SK-N-SH (cell line): ENCODE measurements at regions not wholly inside any gene's neighbourhood (a gene's known extent, or its start where the extent isn't known, plus 50 kb on each side); places are given as distances from the start of the nearest gene placed in this dataset.

Experiments used
- CTCF ChIA-PET: fragments of 300-600, 350-600 bp; formaldehyde crosslinking; extraction: SDS; loops from one replicate; lab custom pipeline; 2021; lab: Yijun Ruan, JAX
- POLR2A ChIA-PET: fragments of 350-600 bp; sonication (Branson Sonifier 250); formaldehyde crosslinking; extraction: SDS; loops from one replicate; lab custom pipeline; 2020; ENCODE audit warnings: antibody characterized with exemption, inconsistent platforms; lab: Yijun Ruan, JAX
- DNase-seq: peaks from one replicate; pipeline ENCODE4 v3.0.0; 2012
- H2AFZ ChIP-seq: fragments of 200-600 bp; sonication (generic); 2 replicates; pipeline ENCODE4 v1.8.1; 2016; ENCODE audit warnings: antibody characterized with exemption, mild to moderate bottlenecking, low read depth
- H3F3A ChIP-seq: fragments of 200-600 bp; sonication (generic); replicated peaks from 2 replicates; pipeline ENCODE3; 2016; ENCODE audit warnings: antibody characterized with exemption, mild to moderate bottlenecking; ENCODE audit not compliant: insufficient read depth
- H3K27ac ChIP-seq, 2 experiments: fragments of 200-500 bp in 1 of 2; fragments of 200-600 bp in 1 of 2; sonication (Bioruptor generic) in 1 of 2; sonication (generic), shearing (Covaris generic) in 1 of 2; 2 replicates each; pipeline versions ENCODE4 v1.5.1 to v1.6.1; 2014 to 2016; ENCODE audit warnings: low read depth in 2 of 2, inconsistent platforms in 1 of 2, low read length in 1 of 2, mild to moderate bottlenecking in 1 of 2, mixed read lengths in 1 of 2
- H3K27me3 ChIP-seq: fragments of 200-600 bp; sonication (generic), shearing (Covaris generic); 2 replicates; pipeline ENCODE4 v1.6.1; 2016; ENCODE audit warnings: mixed run types; ENCODE audit not compliant: insufficient read depth
- H3K36me3 ChIP-seq, 2 experiments: fragments of 200-500 bp in 1 of 2; fragments of 200-600 bp in 1 of 2; sonication (Bioruptor generic) in 1 of 2; sonication (generic) in 1 of 2; replicated peaks in 1 of 2; 2 replicates each; pipeline versions ENCODE3 to v1.5.1; 2014 to 2016; ENCODE audit warnings: low read length in 1 of 2, mild to moderate bottlenecking in 1 of 2; ENCODE audit not compliant: insufficient read depth in 2 of 2, control insufficient read depth in 1 of 2
- H3K4me1 ChIP-seq, 2 experiments: fragments of 200-500 bp in 1 of 2; fragments of 200-600 bp in 1 of 2; sonication (Bioruptor generic) in 1 of 2; sonication (generic), shearing (Covaris generic) in 1 of 2; 2 replicates each; pipeline versions ENCODE4 v1.5.1 to v1.6.1; 2014 to 2016; ENCODE audit warnings: low read depth in 1 of 2, low read length in 1 of 2, mixed run types in 1 of 2; ENCODE audit not compliant: insufficient read depth in 2 of 2, control insufficient read depth in 1 of 2
- H3K4me2 ChIP-seq: fragments of 200-600 bp; sonication (generic), shearing (Covaris generic); 2 replicates; pipeline ENCODE4 v1.6.1; 2017; ENCODE audit warnings: mixed run types
- H3K4me3 ChIP-seq, 2 experiments: fragments of 200-500 bp in 1 of 2; fragments of 200-600 bp in 1 of 2; sonication (Bioruptor generic) in 1 of 2; sonication (generic), shearing (Covaris generic) in 1 of 2; 2 replicates each; pipeline versions ENCODE4 v1.5.1 to v1.8.1; 2014 to 2016; ENCODE audit warnings: low read depth in 2 of 2, inconsistent platforms in 1 of 2, low read length in 1 of 2, mild to moderate bottlenecking in 1 of 2, mixed read lengths in 1 of 2, moderate library complexity in 1 of 2
- H3K79me2 ChIP-seq: fragments of 200-600 bp; sonication (generic); 2 replicates; pipeline ENCODE4 v1.8.1; 2017; ENCODE audit warnings: mild to moderate bottlenecking; ENCODE audit not compliant: insufficient read depth
- H3K9ac ChIP-seq: fragments of 200-600 bp; sonication (generic); 2 replicates; pipeline ENCODE4 v1.6.1; 2017; ENCODE audit warnings: mixed run types
- H3K9me2 ChIP-seq: fragments of 200-600 bp; sonication (generic); 2 replicates; pipeline ENCODE4 v1.6.1; 2017; ENCODE audit warnings: mixed run types
- H3K9me3 ChIP-seq: fragments of 200-600 bp; sonication (generic); 2 replicates; pipeline ENCODE4 v1.6.1; 2017; ENCODE audit warnings: mixed run types, mild to moderate bottlenecking, moderate library complexity
- H4K20me1 ChIP-seq: fragments of 200-600 bp; sonication (generic); 2 replicates; pipeline ENCODE4 v1.6.1; 2017; ENCODE audit warnings: mild to moderate bottlenecking, mixed run types; ENCODE audit not compliant: insufficient read depth
- CHD2 ChIP-seq: fragments of 150-350 bp; IDR thresholded peaks from 2 replicates; pipeline ENCODE4 v1.6.1; 2018; ENCODE audit warnings: low read length; ENCODE audit not compliant: partially characterized antibody
- ELF1 ChIP-seq: IDR thresholded peaks from 2 replicates; pipeline ENCODE4 v1.4.0; 2012
- EZH2phosphoT487 ChIP-seq: fragments of 200-600 bp; sonication (generic); IDR thresholded peaks from 2 replicates; pipeline ENCODE4 v1.6.1; 2017; ENCODE audit warnings: low read depth, mixed run types, mild to moderate bottlenecking, antibody characterized with exemption, moderate library complexity, borderline replicate concordance
- FOSL2 ChIP-seq: IDR thresholded peaks from 2 replicates; pipeline ENCODE4 v1.4.0; 2012; ENCODE audit warnings: low read depth, mild to moderate bottlenecking, moderate library complexity, borderline replicate concordance
- FOXJ3 ChIP-seq: sonication (generic); formaldehyde crosslinking; IDR thresholded peaks from 2 replicates; pipeline ENCODE4 v1.5.1; 2020; ENCODE audit warnings: mild to moderate bottlenecking, missing genetic modification reagents
- FOXM1 ChIP-seq: IDR thresholded peaks from 2 replicates; pipeline ENCODE4 v1.4.0; 2012; ENCODE audit warnings: low read depth, mild to moderate bottlenecking
- GABPA ChIP-seq: IDR thresholded peaks from 2 replicates; pipeline ENCODE4 v1.4.0; 2012; ENCODE audit warnings: low read depth, mild to moderate bottlenecking
- JUND ChIP-seq: IDR thresholded peaks from 2 replicates; pipeline ENCODE4 v1.4.0; 2012
- MXI1 ChIP-seq: IDR thresholded peaks from 2 replicates; pipeline ENCODE4 v1.6.1; 2012; ENCODE audit warnings: mild to moderate bottlenecking, low read depth, low read length, improper control_type of control experiment
- NFIC ChIP-seq: IDR thresholded peaks from 2 replicates; pipeline ENCODE4 v1.4.0; 2012; ENCODE audit warnings: borderline replicate concordance
- NRF1 ChIP-seq: IDR thresholded peaks from 2 replicates; pipeline ENCODE4 v1.6.1; 2012; ENCODE audit warnings: low read depth, mild to moderate bottlenecking, low read length
- PBX3 ChIP-seq: IDR thresholded peaks from 2 replicates; pipeline ENCODE4; 2012
- POLR2AphosphoS5 ChIP-seq: IDR thresholded peaks from 2 replicates; pipeline ENCODE4 v1.6.1; 2012; ENCODE audit warnings: low read depth, low read length
- RCOR1 ChIP-seq: fragments of 150-350 bp; IDR thresholded peaks from 2 replicates; pipeline ENCODE4 v1.6.1; 2017; ENCODE audit warnings: antibody characterized with exemption, low read length
- REST ChIP-seq: IDR thresholded peaks from 2 replicates; pipeline ENCODE4 v1.6.1; 2012; ENCODE audit warnings: mild to moderate bottlenecking, low read depth, low read length, moderate library complexity
- RXRA ChIP-seq: IDR thresholded peaks from 2 replicates; pipeline ENCODE4 v1.4.0; 2012; ENCODE audit warnings: low read depth, mild to moderate bottlenecking, borderline replicate concordance
- SMC3 ChIP-seq: IDR thresholded peaks from 2 replicates; pipeline ENCODE4 v1.6.1; 2012; ENCODE audit warnings: low read depth, low read length, improper control_type of control experiment
- TAF1 ChIP-seq: IDR thresholded peaks from 2 replicates; pipeline ENCODE4 v1.6.1; 2012; ENCODE audit warnings: low read depth, mild to moderate bottlenecking, low read length, moderate library complexity, borderline replicate concordance
- YY1 ChIP-seq: IDR thresholded peaks from 2 replicates; pipeline ENCODE4 v1.4.0; 2012; ENCODE audit warnings: low read depth, mild to moderate bottlenecking
- WGBS: methylation state at CpG from one replicate; pipeline ENCODE4 v1.1.6; 2017; ENCODE audit warnings: low lambda C conversion rate; 5-methylcytosine and 5-hydroxymethylcytosine counted together
- TF ChIP-seq, protein P1 (sequence below): fragments of 150-350 bp; IDR thresholded peaks from 2 replicates; pipeline ENCODE4 v1.6.1; 2017; ENCODE audit warnings: antibody characterized with exemption, low read length, low read depth, borderline replicate concordance
- TF ChIP-seq, protein P2 (sequence below): fragments of 150-350 bp; IDR thresholded peaks from 2 replicates; pipeline ENCODE4 v1.6.1; 2016; ENCODE audit warnings: mild to moderate bottlenecking, low read depth, low read length

GRCh38 chr5:174259696-174260420, 214.4 kb downstream of the NSG2 start:
- H3K36me3 ChIP-seq, result no peaks in the 10 kb centered on the region
- no peaks in the 10 kb centered on the region; a peak in 1 of 4 replicates for H3K4me1 ChIP-seq

GRCh38 chr5:174271316-174271715, 225.8 kb downstream of the NSG2 start:
- Histone ChIP-seq H3F3A (no peaks in the 10 kb centered on the region), H3K4me1 (no peaks in the 10 kb centered on the region), H3K4me2 (no peak overlapping the region), H4K20me1 (no peaks in the 10 kb centered on the region), H3K27ac (no peak overlapping the region), H3K79me2 (no peaks in the 10 kb centered on the region), H3K9me3 (no peaks in the 10 kb centered on the region), H3K9me2 (no peaks in the 10 kb centered on the region), H3K9ac (no peak overlapping the region), H2AFZ (no peak overlapping the region), H3K36me3 (no peaks in the 10 kb centered on the region), H3K4me3 (no peak overlapping the region), H3K27me3 (no peaks in the 10 kb centered on the region)
- ChIA-PET POLR2A (no interaction called here), CTCF (interaction anchor here (2.4 kb wide), 1 partner anchor 226 kb away, joined by 8 read pairs; the partner anchor contains the start of gene NSG2)
- WGBS, result 54% methylated on average over 1 of the region's 1 CpG
- no peak for DNase-seq
- no peak for TF ChIP-seq NRF1
- no peak for TF ChIP-seq FOXM1
- TF ChIP-seq, protein P1, sequence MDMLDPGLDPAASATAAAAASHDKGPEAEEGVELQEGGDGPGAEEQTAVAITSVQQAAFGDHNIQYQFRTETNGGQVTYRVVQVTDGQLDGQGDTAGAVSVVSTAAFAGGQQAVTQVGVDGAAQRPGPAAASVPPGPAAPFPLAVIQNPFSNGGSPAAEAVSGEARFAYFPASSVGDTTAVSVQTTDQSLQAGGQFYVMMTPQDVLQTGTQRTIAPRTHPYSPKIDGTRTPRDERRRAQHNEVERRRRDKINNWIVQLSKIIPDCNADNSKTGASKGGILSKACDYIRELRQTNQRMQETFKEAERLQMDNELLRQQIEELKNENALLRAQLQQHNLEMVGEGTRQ, result no peak
- TF ChIP-seq CHD2, result no peak
- no peak for TF ChIP-seq MXI1
- no peak for TF ChIP-seq REST
- TF ChIP-seq, protein P2, sequence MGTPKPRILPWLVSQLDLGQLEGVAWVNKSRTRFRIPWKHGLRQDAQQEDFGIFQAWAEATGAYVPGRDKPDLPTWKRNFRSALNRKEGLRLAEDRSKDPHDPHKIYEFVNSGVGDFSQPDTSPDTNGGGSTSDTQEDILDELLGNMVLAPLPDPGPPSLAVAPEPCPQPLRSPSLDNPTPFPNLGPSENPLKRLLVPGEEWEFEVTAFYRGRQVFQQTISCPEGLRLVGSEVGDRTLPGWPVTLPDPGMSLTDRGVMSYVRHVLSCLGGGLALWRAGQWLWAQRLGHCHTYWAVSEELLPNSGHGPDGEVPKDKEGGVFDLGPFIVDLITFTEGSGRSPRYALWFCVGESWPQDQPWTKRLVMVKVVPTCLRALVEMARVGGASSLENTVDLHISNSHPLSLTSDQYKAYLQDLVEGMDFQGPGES, result no peak
- TF ChIP-seq SMC3, result no peak
- TF ChIP-seq EZH2phosphoT487, result no peak
- no peak for TF ChIP-seq FOXJ3 (CRISPR knock-in tag)
- TF ChIP-seq JUND, result no peak
- no peak for TF ChIP-seq TAF1

More at GRCh38 chr5:174259696-174260420, 214.4 kb downstream of the NSG2 start:
- Histone ChIP-seq H3K4me2 (no peak overlapping the region), H2AFZ (no peak overlapping the region), H3K4me3 (no peak overlapping the region), H3K27ac (no peak overlapping the region), H3K9me3 (no peaks in the 10 kb centered on the region), H3K79me2 (no peaks in the 10 kb centered on the region), H3K9me2 (no peaks in the 10 kb centered on the region), H3F3A (no peaks in the 10 kb centered on the region), H3K9ac (no peak overlapping the region), H3K27me3 (no peaks in the 10 kb centered on the region), H4K20me1 (no peaks in the 10 kb centered on the region)
- ChIA-PET POLR2A (no interaction called here), CTCF (interaction anchor here (2.2 kb wide), 1 partner anchor 68 kb away, joined by 5 read pairs; no protein-coding TSS in a partner anchor)
- WGBS, result 35% methylated on average over 8 of the region's 8 CpGs
- TF ChIP-seq FOSL2 (no peak), RXRA (no peak), YY1 (no peak), RCOR1 (no peak), NFIC (no peak), GABPA (no peak), PBX3 (no peak), ELF1 (no peak), POLR2AphosphoS5 (no peak)
- TF ChIP-seq, protein P1, result no peak
- DNase-seq, result no peak
